ENCODE measurements at regions not wholly inside any gene's neighbourhood (a gene's known extent, or its start where the extent isn't known, plus 50 kb on each side); places are given as distances from the start of the nearest gene placed in this dataset.
A peak's percentile ranks its signal among the peaks of the same experiment; 100 is the strongest.
"Not testable (repeated sequence)": the region's sequence is repeated elsewhere in the genome, so short reads cannot be mapped to it uniquely, and the experiment has no call there.

GRCh38 chr7:13110107-13110506 is 422.7 kb downstream of the ARL4A start:
- H3K27ac ChIP-seq: no peak overlapping the region
- no peak for TF ChIP-seq ZFX (IDR thresholded peaks at IDR 0.05; ENCODE audit: borderline replicate concordance)
- no peak for TF ChIP-seq CTCF (IDR thresholded peaks at IDR 0.05)

GRCh38 chr7:13111230-13111629 is 423.8 kb downstream of the ARL4A start:
- TF ChIP-seq CTCF (IDR thresholded peaks at IDR 0.05) (no peak), ZFX (IDR thresholded peaks at IDR 0.05; ENCODE audit: borderline replicate concordance) (no peak)
- H3K27ac ChIP-seq: no peak overlapping the region

- H3K27ac ChIP-seq: not testable (repeated sequence)
Observed at GRCh38 chr7:13114240-13114639, 426.8 kb downstream of the ARL4A start.

GRCh38 chr7:13115157-13115772 is 427.8 kb downstream of the ARL4A start:
- TF ChIP-seq CTCF (IDR thresholded peaks at IDR 0.05) (no peak), ZFX (IDR thresholded peaks at IDR 0.05; ENCODE audit: borderline replicate concordance) (no peak)
- no peak overlapping the region for H3K27ac ChIP-seq

- TF ChIP-seq CTCF (IDR thresholded peaks at IDR 0.05) (no peak), ZFX (IDR thresholded peaks at IDR 0.05; ENCODE audit: borderline replicate concordance) (no peak)
- H3K27ac ChIP-seq: no peak overlapping the region
Observed at GRCh38 chr7:13115855-13116254, 428.4 kb downstream of the ARL4A start.

- TF ChIP-seq CTCF (IDR thresholded peaks at IDR 0.05) (peak; percentile 76), ZFX (IDR thresholded peaks at IDR 0.05; ENCODE audit: borderline replicate concordance) (no peak)
- H3K27ac ChIP-seq: no peak overlapping the region
Observed at GRCh38 chr7:13117103-13117502, 429.7 kb downstream of the ARL4A start.

GRCh38 chr7:13117592-13117991 is 430.2 kb downstream of the ARL4A start:
- no peak for TF ChIP-seq CTCF (IDR thresholded peaks at IDR 0.05)
- TF ChIP-seq ZFX (IDR thresholded peaks at IDR 0.05; ENCODE audit: borderline replicate concordance): no peak
- no peak overlapping the region for H3K27ac ChIP-seq

GRCh38 chr7:13124629-13125028 is 437.2 kb downstream of the ARL4A start:
- H3K27ac ChIP-seq: not testable (repeated sequence)

Measured in 22Rv1 (cell line).